ENCODE measurements at regions not wholly inside any gene's neighbourhood (a gene's known extent, or its start where the extent isn't known, plus 50 kb on each side); places are given as distances from the start of the nearest gene placed in this dataset.
"Not testable (repeated sequence)": the region's sequence is repeated elsewhere in the genome, so short reads cannot be mapped to it uniquely, and the experiment has no call there.

DNA sequence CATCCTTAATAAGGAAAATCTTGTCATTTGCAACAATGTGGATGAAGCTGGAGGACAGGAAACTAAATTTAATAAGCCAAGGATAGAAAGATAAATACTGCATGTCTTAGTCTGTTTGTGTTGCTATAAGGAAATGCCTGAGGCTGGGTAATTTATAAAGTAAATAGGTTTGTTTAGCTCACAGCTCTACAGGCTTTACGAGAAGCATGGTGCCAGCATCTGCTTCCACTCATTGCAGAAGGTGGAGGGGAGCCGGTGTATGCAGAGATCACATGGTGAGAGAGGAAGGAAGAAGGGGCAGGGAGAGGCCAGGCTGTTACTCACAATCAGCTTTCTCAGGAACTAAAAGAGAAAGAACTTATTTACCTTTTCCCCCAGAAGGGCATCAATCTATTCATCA lies 118.9 kb upstream of the SMLR1 start:
- no peaks in the 10 kb centered on the region for H3K27me3 ChIP-seq (ENCODE audit: control insufficient read depth in 1 of 2, insufficient read depth in 2 of 2, low read length in 2 of 2)
- no peaks in the 10 kb centered on the region for H3K36me3 ChIP-seq (ENCODE audit: control insufficient read depth in 2 of 2, insufficient read depth in 2 of 2, low read length in 1 of 2)
- H3K4me1 ChIP-seq (ENCODE audit: control insufficient read depth in 2 of 2, insufficient read depth in 2 of 2, low read length in 1 of 2), result no peaks in the 10 kb centered on the region
- H3K4me3 ChIP-seq (ENCODE audit: low read depth in 1 of 2, low read length in 2 of 2), result no peak overlapping the region
- WGBS, 2 donors, result 20 to 21% methylated on average over 2 of the region's 2 CpGs
- H3K9me3 ChIP-seq (ENCODE audit: control insufficient read depth in 2 of 2, insufficient read depth in 1 of 2, low read depth in 1 of 2, low read length in 1 of 2), result no peaks in the 10 kb centered on the region
- H3K27ac ChIP-seq (ENCODE audit: low read depth in 2 of 2, low read length in 1 of 2), result no peak overlapping the region

DNA sequence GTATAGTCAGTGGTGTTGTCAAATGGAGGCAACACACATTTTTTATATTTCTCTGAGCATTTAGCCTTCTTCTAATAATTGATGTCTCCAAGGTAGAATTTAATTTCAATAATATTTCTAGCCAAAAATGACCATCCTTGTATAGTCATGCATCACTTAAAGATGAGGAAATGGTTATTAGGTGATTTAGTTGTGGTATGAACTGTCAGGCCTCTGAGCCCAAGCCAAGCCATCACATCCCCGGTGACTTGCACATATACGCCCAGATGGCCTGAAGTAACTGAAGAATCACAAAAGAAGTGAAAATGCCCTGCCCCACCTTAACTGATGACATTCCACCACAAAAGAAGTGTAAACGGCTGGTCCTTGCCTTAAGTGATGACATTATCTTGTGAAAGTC lies 115.6 kb upstream of the SMLR1 start:
- 59 to 72% methylated on average over 3 of the region's 3 CpGs for WGBS, 2 donors
- H3K4me3 ChIP-seq (ENCODE audit: low read depth in 1 of 2, low read length in 2 of 2); H3K4me1 ChIP-seq (ENCODE audit: control insufficient read depth in 2 of 2, insufficient read depth in 2 of 2, low read length in 1 of 2); H3K27me3 ChIP-seq (ENCODE audit: control insufficient read depth in 1 of 2, insufficient read depth in 2 of 2, low read length in 2 of 2); H3K36me3 ChIP-seq (ENCODE audit: control insufficient read depth in 2 of 2, insufficient read depth in 2 of 2, low read length in 1 of 2); H3K9me3 ChIP-seq (ENCODE audit: control insufficient read depth in 2 of 2, insufficient read depth in 1 of 2, low read depth in 1 of 2, low read length in 1 of 2); H3K27ac ChIP-seq (ENCODE audit: low read depth in 2 of 2, low read length in 1 of 2): not testable (repeated sequence)

DNA sequence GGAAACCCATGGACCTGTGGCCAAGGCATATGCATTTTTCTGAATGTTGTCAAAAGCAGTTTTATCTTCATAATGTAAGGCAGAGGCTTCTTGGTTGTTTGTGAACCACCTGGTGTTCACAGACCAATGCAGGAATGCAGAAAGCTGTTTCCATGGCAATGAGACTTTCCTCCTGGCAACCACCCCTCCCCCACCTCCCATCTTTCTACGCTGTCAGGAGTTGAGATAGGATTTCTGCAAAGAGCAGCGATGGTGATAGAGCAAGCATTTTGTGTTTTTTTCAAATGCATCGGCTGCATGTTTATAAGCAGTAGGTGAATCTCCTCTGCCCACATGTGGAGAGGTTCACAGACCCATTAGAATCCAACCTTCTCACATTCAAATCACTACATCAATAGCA lies 114.1 kb upstream of the SMLR1 start:
- Histone ChIP-seq H3K4me3 (ENCODE audit: low read depth in 1 of 2, low read length in 2 of 2) (no peak overlapping the region), H3K9me3 (ENCODE audit: control insufficient read depth in 2 of 2, insufficient read depth in 1 of 2, low read depth in 1 of 2, low read length in 1 of 2) (no peaks in the 10 kb centered on the region), H3K27me3 (ENCODE audit: control insufficient read depth in 1 of 2, insufficient read depth in 2 of 2, low read length in 2 of 2) (peaks cover 0 to 3% of the 10 kb centered on the region in 2 donors), H3K36me3 (ENCODE audit: control insufficient read depth in 2 of 2, insufficient read depth in 2 of 2, low read length in 1 of 2) (no peaks in the 10 kb centered on the region), H3K4me1 (ENCODE audit: control insufficient read depth in 2 of 2, insufficient read depth in 2 of 2, low read length in 1 of 2) (no peaks in the 10 kb centered on the region), H3K27ac (ENCODE audit: low read depth in 2 of 2, low read length in 1 of 2) (no peak overlapping the region)
- 78 to 81% methylated on average over 3 of the region's 3 CpGs for WGBS, 2 donors

GRCh38 chr6:130715058-130715457 lies 112.1 kb upstream of the SMLR1 start:
- Histone ChIP-seq H3K9me3 (ENCODE audit: control insufficient read depth in 2 of 2, insufficient read depth in 1 of 2, low read depth in 1 of 2, low read length in 1 of 2) (no peaks in the 10 kb centered on the region), H3K4me3 (ENCODE audit: low read depth in 1 of 2, low read length in 2 of 2) (no peak overlapping the region), H3K4me1 (ENCODE audit: control insufficient read depth in 2 of 2, insufficient read depth in 2 of 2, low read length in 1 of 2) (no peaks in the 10 kb centered on the region), H3K36me3 (ENCODE audit: control insufficient read depth in 2 of 2, insufficient read depth in 2 of 2, low read length in 1 of 2) (no peaks in the 10 kb centered on the region), H3K27me3 (ENCODE audit: control insufficient read depth in 1 of 2, insufficient read depth in 2 of 2, low read length in 2 of 2) (peaks cover 0 to 3% of the 10 kb centered on the region in 2 donors), H3K27ac (ENCODE audit: low read depth in 2 of 2, low read length in 1 of 2) (no peak overlapping the region)
- WGBS, 2 donors, result 80 to 84% methylated on average over 5 of the region's 5 CpGs

- Histone ChIP-seq H3K4me3 (ENCODE audit: low read depth in 1 of 2, low read length in 2 of 2) (no peak overlapping the region), H3K36me3 (ENCODE audit: control insufficient read depth in 2 of 2, insufficient read depth in 2 of 2, low read length in 1 of 2) (no peaks in the 10 kb centered on the region), H3K9me3 (ENCODE audit: control insufficient read depth in 2 of 2, insufficient read depth in 1 of 2, low read depth in 1 of 2, low read length in 1 of 2) (no peaks in the 10 kb centered on the region), H3K4me1 (ENCODE audit: control insufficient read depth in 2 of 2, insufficient read depth in 2 of 2, low read length in 1 of 2) (no peaks in the 10 kb centered on the region), H3K27ac (ENCODE audit: low read depth in 2 of 2, low read length in 1 of 2) (no peak overlapping the region), H3K27me3 (ENCODE audit: control insufficient read depth in 1 of 2, insufficient read depth in 2 of 2, low read length in 2 of 2) (peaks cover 0 to 3% of the 10 kb centered on the region in 2 donors)
- WGBS, 2 donors, result 92 to 94% methylated on average over 3 of the region's 3 CpGs
Observed at GRCh38 chr6:130716466-130716865, 110.7 kb upstream of the SMLR1 start.

GRCh38 chr6:130717657-130718056 lies 109.5 kb upstream of the SMLR1 start:
- Histone ChIP-seq H3K27me3 (ENCODE audit: control insufficient read depth in 1 of 2, insufficient read depth in 2 of 2, low read length in 2 of 2) (peaks cover 0 to 3% of the 10 kb centered on the region in 2 donors), H3K27ac (ENCODE audit: low read depth in 2 of 2, low read length in 1 of 2) (no peak overlapping the region), H3K4me3 (ENCODE audit: low read depth in 1 of 2, low read length in 2 of 2) (no peak overlapping the region), H3K4me1 (ENCODE audit: control insufficient read depth in 2 of 2, insufficient read depth in 2 of 2, low read length in 1 of 2) (no peaks in the 10 kb centered on the region), H3K36me3 (ENCODE audit: control insufficient read depth in 2 of 2, insufficient read depth in 2 of 2, low read length in 1 of 2) (no peaks in the 10 kb centered on the region), H3K9me3 (ENCODE audit: control insufficient read depth in 2 of 2, insufficient read depth in 1 of 2, low read depth in 1 of 2, low read length in 1 of 2) (no peaks in the 10 kb centered on the region)
- WGBS, 2 donors, result 60 to 71% methylated on average over 1 of the region's 1 CpG

DNA sequence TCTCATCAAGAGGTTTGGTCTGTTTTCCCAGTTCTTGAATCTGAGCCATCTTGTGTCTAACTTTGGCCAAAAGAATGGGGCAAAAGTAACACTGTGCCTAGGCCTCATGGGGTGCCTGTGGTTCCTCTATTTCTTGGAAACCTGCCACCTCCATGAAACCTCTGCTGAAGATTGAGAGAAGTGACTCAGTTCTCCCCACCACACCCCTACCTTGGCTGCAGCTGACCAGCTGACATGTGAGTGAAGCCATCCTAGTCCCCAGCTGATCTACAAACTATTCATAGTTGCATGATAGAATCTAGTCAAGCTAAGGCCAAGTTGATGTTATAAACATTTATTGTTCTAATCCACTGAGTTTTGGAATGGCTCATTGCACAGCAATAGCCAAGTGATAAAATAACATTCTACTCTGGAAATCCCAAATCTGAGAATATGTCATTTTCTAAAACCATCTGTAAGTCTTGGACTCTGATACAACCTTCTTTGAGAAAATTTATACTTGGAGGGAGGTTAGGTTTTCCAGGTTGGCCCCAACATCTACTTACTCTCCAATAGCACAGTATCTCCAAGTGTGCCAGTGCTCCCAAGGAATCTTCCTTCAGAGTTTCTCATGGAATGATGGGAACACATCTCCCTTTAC lies 107.0 kb upstream of the SMLR1 start:
- Histone ChIP-seq H3K4me3 (ENCODE audit: low read depth in 1 of 2, low read length in 2 of 2) (no peak overlapping the region), H3K4me1 (ENCODE audit: control insufficient read depth in 2 of 2, insufficient read depth in 2 of 2, low read length in 1 of 2) (no peaks in the 10 kb centered on the region), H3K27ac (ENCODE audit: low read depth in 2 of 2, low read length in 1 of 2) (no peak overlapping the region)

GRCh38 chr6:130724089-130724488 lies 103.1 kb upstream of the SMLR1 start:
- no peak overlapping the region for H3K27ac ChIP-seq (ENCODE audit: low read depth in 2 of 2, low read length in 1 of 2)
- H3K9me3 ChIP-seq (ENCODE audit: control insufficient read depth in 2 of 2, insufficient read depth in 1 of 2, low read depth in 1 of 2, low read length in 1 of 2), result no peaks in the 10 kb centered on the region
- no peak overlapping the region for H3K4me3 ChIP-seq (ENCODE audit: low read depth in 1 of 2, low read length in 2 of 2)
- no peaks in the 10 kb centered on the region for H3K36me3 ChIP-seq (ENCODE audit: control insufficient read depth in 2 of 2, insufficient read depth in 2 of 2, low read length in 1 of 2)
- no peaks in the 10 kb centered on the region for H3K4me1 ChIP-seq (ENCODE audit: control insufficient read depth in 2 of 2, insufficient read depth in 2 of 2, low read length in 1 of 2)
- no peaks in the 10 kb centered on the region for H3K27me3 ChIP-seq (ENCODE audit: control insufficient read depth in 1 of 2, insufficient read depth in 2 of 2, low read length in 2 of 2)

More for the DNA sequence above, 107.0 kb upstream of the SMLR1 start:
- peaks cover 0 to 3% of the 10 kb centered on the region in 2 donors for H3K27me3 ChIP-seq (ENCODE audit: control insufficient read depth in 1 of 2, insufficient read depth in 2 of 2, low read length in 2 of 2)
- H3K36me3 ChIP-seq (ENCODE audit: control insufficient read depth in 2 of 2, insufficient read depth in 2 of 2, low read length in 1 of 2), result no peaks in the 10 kb centered on the region
- no peaks in the 10 kb centered on the region for H3K9me3 ChIP-seq (ENCODE audit: control insufficient read depth in 2 of 2, insufficient read depth in 1 of 2, low read depth in 1 of 2, low read length in 1 of 2)

GRCh38 chr6:130725551-130725950 lies 101.7 kb upstream of the SMLR1 start:
- Histone ChIP-seq H3K36me3 (ENCODE audit: control insufficient read depth in 2 of 2, insufficient read depth in 2 of 2, low read length in 1 of 2) (no peaks in the 10 kb centered on the region), H3K4me3 (ENCODE audit: low read depth in 1 of 2, low read length in 2 of 2) (no peak overlapping the region), H3K4me1 (ENCODE audit: control insufficient read depth in 2 of 2, insufficient read depth in 2 of 2, low read length in 1 of 2) (no peaks in the 10 kb centered on the region), H3K27ac (ENCODE audit: low read depth in 2 of 2, low read length in 1 of 2) (no peak overlapping the region), H3K9me3 (ENCODE audit: control insufficient read depth in 2 of 2, insufficient read depth in 1 of 2, low read depth in 1 of 2, low read length in 1 of 2) (no peaks in the 10 kb centered on the region), H3K27me3 (ENCODE audit: control insufficient read depth in 1 of 2, insufficient read depth in 2 of 2, low read length in 2 of 2) (no peaks in the 10 kb centered on the region)

DNA sequence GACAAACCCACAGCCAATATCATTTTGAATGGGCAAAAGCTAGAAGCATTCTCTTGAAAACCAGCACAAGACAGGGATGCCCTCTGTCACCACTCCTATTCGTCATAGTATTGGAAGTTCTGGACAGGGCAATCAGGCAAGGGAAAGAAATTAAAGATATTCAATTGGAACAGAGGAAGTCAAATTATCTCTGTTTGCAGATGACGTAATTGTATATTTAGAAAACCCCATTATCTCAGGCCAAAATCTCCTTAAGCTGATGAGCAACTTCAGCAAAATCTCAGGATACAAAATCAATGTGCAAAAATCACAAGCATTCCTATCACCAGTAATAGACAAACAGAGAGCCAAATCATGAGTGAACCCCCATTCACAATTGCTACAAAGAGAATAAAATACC lies 99.1 kb upstream of the SMLR1 start:
- H3K4me1 ChIP-seq (ENCODE audit: control insufficient read depth in 2 of 2, insufficient read depth in 2 of 2, low read length in 1 of 2); H3K27ac ChIP-seq (ENCODE audit: low read depth in 2 of 2, low read length in 1 of 2); H3K36me3 ChIP-seq (ENCODE audit: control insufficient read depth in 2 of 2, insufficient read depth in 2 of 2, low read length in 1 of 2); H3K27me3 ChIP-seq (ENCODE audit: control insufficient read depth in 1 of 2, insufficient read depth in 2 of 2, low read length in 2 of 2); H3K9me3 ChIP-seq (ENCODE audit: control insufficient read depth in 2 of 2, insufficient read depth in 1 of 2, low read depth in 1 of 2, low read length in 1 of 2); H3K4me3 ChIP-seq (ENCODE audit: low read depth in 1 of 2, low read length in 2 of 2): not testable (repeated sequence)
- 79 to 82% methylated on average over 2 of the region's 2 CpGs for WGBS, 2 donors

All from esophagus (tissue), 2 donors.